ENCODE measurements at regions not wholly inside any gene's neighbourhood (a gene's known extent, or its start where the extent isn't known, plus 50 kb on each side); places are given as distances from the start of the nearest gene placed in this dataset.
"Not testable (repeated sequence)": the region's sequence is repeated elsewhere in the genome, so short reads cannot be mapped to it uniquely, and the experiment has no call there.

DNA sequence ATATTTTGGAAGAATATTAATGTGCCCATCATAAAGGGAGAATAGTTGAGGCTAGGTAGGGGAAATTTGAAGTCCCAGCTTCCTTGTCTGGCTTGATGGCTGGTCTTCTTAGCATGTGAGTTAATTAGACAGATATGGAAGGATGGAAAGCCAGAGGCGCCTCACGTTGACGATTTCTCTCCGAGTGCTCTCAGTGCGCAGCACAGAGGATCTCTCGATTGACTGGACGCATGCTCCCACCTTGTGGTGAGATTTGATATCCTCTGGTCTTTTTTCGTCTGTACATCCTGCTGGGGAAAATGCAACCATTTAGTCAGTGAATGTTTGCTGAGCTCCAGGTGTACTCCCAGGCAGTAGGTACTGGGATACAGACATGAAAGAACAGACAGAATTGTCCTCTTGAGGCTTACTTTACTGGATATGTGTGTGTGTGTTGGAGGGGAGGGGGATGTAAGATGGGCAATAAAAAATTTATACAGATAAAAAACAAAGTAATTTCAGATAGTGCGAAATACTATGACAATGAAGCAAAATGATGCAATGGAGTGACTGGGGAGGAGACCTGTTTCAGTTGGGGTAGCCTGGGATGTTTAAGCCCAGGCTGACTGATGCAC, 66.9 kb upstream of the ZNG1B start:
- Histone ChIP-seq H3K4me1 (replicated peaks) (no peaks in the 10 kb centered on the region), H3K27ac (no peak overlapping the region), H3K9me3 (no peaks in the 10 kb centered on the region), H3K36me3 (no peaks in the 10 kb centered on the region), H3K27me3 (replicated peaks; ENCODE audit: insufficient read depth) (no peaks in the 10 kb centered on the region), H3K4me3 (no peak overlapping the region)
- intact Hi-C loops (cut with DNase I): loop anchor here (2.0 to 5.0 kb wide), 3 partner anchors 122 to 233 kb away; no protein-coding TSS in a partner anchor
- peak; percentile 64 for DNase-seq (ENCODE audit: low spot score)
- TF ChIP-seq, protein P1, sequence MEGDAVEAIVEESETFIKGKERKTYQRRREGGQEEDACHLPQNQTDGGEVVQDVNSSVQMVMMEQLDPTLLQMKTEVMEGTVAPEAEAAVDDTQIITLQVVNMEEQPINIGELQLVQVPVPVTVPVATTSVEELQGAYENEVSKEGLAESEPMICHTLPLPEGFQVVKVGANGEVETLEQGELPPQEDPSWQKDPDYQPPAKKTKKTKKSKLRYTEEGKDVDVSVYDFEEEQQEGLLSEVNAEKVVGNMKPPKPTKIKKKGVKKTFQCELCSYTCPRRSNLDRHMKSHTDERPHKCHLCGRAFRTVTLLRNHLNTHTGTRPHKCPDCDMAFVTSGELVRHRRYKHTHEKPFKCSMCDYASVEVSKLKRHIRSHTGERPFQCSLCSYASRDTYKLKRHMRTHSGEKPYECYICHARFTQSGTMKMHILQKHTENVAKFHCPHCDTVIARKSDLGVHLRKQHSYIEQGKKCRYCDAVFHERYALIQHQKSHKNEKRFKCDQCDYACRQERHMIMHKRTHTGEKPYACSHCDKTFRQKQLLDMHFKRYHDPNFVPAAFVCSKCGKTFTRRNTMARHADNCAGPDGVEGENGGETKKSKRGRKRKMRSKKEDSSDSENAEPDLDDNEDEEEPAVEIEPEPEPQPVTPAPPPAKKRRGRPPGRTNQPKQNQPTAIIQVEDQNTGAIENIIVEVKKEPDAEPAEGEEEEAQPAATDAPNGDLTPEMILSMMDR (IDR thresholded peaks at IDR 0.05): peak in 3 of 4 experiments; percentile 64 to 91 (median 84)
- no peak for TF ChIP-seq POLR2A (IDR thresholded peaks at IDR 0.05)
- 12% methylated on average over 9 of the region's 9 CpGs for WGBS

GRCh38 chr2:113370030-113370429, 67.5 kb upstream of the ZNG1B start:
- intact Hi-C loops (cut with DNase I): loop anchor here (2.0 to 5.0 kb wide), 3 partner anchors 121 to 233 kb away; no protein-coding TSS in a partner anchor
- Histone ChIP-seq H3K36me3 (no peaks in the 10 kb centered on the region), H3K9me3 (no peaks in the 10 kb centered on the region), H3K4me3 (no peak overlapping the region), H3K27me3 (replicated peaks; ENCODE audit: insufficient read depth) (no peaks in the 10 kb centered on the region), H3K4me1 (replicated peaks) (no peaks in the 10 kb centered on the region), H3K27ac (no peak overlapping the region)
- DNase-seq (ENCODE audit: low spot score): no peak
- WGBS: 54% methylated on average over 5 of the region's 5 CpGs
- TF ChIP-seq POLR2AphosphoS5 (IDR thresholded peaks at IDR 0.05) (no peak), POLR2A (IDR thresholded peaks at IDR 0.05) (no peak)
- TF ChIP-seq, protein P1 (IDR thresholded peaks at IDR 0.05): no peak

DNA sequence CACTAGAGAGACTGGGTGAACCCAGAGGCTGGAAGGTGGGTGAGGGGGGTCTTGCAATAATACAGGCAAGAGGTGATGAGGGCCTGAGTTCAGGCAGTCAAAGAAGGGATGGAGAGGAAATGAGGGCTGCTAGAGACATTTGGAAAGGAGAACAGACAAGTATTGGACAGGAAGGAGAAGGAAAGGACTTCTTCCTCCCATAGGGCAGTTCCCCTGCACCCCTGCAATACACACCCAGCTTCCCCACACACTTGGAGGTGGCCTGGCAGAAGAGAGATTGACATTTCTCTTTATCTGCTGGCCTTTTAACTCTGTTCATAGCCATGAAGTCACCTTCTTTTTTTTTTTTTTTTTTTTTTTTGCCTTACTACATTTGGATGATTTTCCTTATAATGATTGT, 68.9 kb upstream of the ZNG1B start:
- H3K27me3 ChIP-seq (replicated peaks; ENCODE audit: insufficient read depth); DNase-seq (ENCODE audit: low spot score); H3K36me3 ChIP-seq; H3K27ac ChIP-seq; intact Hi-C loops (cut with DNase I); H3K9me3 ChIP-seq; H3K4me1 ChIP-seq (replicated peaks); H3K4me3 ChIP-seq: not testable (repeated sequence)

GRCh38 chr2:113366821-113367220, 70.7 kb upstream of the ZNG1B start:
- H3K36me3 ChIP-seq; H3K4me3 ChIP-seq; H3K9me3 ChIP-seq; H3K4me1 ChIP-seq (replicated peaks); intact Hi-C loops (cut with DNase I); H3K27me3 ChIP-seq (replicated peaks; ENCODE audit: insufficient read depth); DNase-seq (ENCODE audit: low spot score); H3K27ac ChIP-seq: not testable (repeated sequence)
- WGBS: 79% methylated on average over 4 of the region's 4 CpGs

DNA sequence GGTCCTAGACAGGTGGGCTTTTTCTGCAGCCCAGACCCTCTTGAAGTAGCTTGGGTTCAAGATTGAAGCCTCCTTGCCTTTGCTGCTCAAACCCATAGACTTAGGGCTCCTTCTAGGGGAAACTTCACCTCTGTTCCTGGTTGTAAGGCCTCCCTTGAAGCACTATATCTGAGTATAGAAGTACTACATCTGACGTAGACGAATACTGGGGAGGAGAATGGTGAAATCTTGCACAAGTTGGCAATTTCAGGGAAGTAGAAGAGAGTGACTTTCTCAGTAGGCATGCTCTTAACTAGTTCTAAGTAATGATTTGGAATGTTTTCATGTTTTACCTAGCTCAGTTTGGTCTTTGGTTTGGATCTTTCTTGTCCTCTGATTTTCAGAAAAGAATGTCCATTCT, 71.7 kb upstream of the ZNG1B start:
- H3K27ac ChIP-seq; intact Hi-C loops (cut with DNase I); DNase-seq (ENCODE audit: low spot score); H3K27me3 ChIP-seq (replicated peaks; ENCODE audit: insufficient read depth); H3K36me3 ChIP-seq; H3K4me1 ChIP-seq (replicated peaks); H3K4me3 ChIP-seq; H3K9me3 ChIP-seq: not testable (repeated sequence)
- WGBS: 94% methylated on average over 2 of the region's 2 CpGs

GRCh38 chr2:113365290-113365689, 72.2 kb upstream of the ZNG1B start:
- H3K36me3 ChIP-seq; H3K27ac ChIP-seq; H3K4me1 ChIP-seq (replicated peaks); DNase-seq (ENCODE audit: low spot score); H3K4me3 ChIP-seq; intact Hi-C loops (cut with DNase I); H3K27me3 ChIP-seq (replicated peaks; ENCODE audit: insufficient read depth); H3K9me3 ChIP-seq: not testable (repeated sequence)

DNA sequence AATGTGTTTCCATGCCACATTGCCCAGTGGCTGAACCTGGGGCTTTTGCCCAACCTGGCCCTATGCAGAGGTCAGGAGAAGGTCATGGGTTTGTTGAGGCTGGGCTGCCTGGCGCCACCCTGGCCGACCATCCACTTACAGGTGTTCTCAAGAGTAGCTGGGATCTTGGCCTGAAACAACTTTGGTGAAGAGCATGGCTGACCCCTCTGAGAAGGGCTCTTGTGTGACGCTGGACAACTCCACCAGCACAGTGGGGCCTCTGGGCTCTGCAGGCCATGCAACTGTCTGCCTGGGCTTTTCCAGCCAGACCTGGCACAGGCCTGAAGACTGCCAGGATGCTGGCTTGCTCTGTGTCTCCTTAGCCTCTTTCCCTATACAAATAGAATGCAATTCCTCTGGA, 76.4 kb upstream of the ZNG1B start:
- Histone ChIP-seq H3K4me1 (replicated peaks) (no peaks in the 10 kb centered on the region), H3K27me3 (replicated peaks; ENCODE audit: insufficient read depth) (no peaks in the 10 kb centered on the region), H3K36me3 (no peaks in the 10 kb centered on the region), H3K4me3 (no peak overlapping the region), H3K27ac (no peak overlapping the region), H3K9me3 (no peaks in the 10 kb centered on the region)
- WGBS: 97% methylated on average over 3 of the region's 3 CpGs
- TF ChIP-seq POLR2AphosphoS5 (IDR thresholded peaks at IDR 0.05): no peak
- TF ChIP-seq POLR2A (IDR thresholded peaks at IDR 0.05): no peak
- TF ChIP-seq, protein P1 (IDR thresholded peaks at IDR 0.05): no peak
- DNase-seq (ENCODE audit: low spot score): no peak
- intact Hi-C loops (cut with DNase I): no loop called here
